ENCODE measurements at regions not wholly inside any gene's neighbourhood (a gene's known extent, or its start where the extent isn't known, plus 50 kb on each side); places are given as distances from the start of the nearest gene placed in this dataset.

DNA sequence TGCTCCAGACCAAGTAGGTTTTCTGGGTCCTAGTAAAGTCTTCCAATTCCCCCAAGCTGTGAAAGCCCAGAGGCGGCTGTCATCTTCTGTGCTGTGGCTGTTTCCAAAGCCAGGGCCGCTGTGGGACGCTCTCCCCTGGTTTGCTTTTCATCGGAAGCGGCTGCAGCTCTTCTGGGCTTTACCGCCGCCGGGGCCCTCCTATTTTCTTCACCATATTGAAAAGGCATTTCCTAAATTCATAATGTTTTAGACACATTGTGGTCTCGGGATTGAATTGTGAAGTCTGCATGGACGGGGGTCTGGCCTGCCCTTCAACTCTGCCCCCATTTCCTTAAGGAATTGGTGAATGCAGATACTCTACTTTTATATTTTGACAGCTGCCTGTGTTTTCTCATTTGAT lies 551.4 kb upstream of the MGMT start:
- no peak for TF ChIP-seq TAF1 (IDR thresholded peaks at IDR 0.05; ENCODE audit: borderline replicate concordance, insufficient read depth, low read length)
- TF ChIP-seq, protein P1, sequence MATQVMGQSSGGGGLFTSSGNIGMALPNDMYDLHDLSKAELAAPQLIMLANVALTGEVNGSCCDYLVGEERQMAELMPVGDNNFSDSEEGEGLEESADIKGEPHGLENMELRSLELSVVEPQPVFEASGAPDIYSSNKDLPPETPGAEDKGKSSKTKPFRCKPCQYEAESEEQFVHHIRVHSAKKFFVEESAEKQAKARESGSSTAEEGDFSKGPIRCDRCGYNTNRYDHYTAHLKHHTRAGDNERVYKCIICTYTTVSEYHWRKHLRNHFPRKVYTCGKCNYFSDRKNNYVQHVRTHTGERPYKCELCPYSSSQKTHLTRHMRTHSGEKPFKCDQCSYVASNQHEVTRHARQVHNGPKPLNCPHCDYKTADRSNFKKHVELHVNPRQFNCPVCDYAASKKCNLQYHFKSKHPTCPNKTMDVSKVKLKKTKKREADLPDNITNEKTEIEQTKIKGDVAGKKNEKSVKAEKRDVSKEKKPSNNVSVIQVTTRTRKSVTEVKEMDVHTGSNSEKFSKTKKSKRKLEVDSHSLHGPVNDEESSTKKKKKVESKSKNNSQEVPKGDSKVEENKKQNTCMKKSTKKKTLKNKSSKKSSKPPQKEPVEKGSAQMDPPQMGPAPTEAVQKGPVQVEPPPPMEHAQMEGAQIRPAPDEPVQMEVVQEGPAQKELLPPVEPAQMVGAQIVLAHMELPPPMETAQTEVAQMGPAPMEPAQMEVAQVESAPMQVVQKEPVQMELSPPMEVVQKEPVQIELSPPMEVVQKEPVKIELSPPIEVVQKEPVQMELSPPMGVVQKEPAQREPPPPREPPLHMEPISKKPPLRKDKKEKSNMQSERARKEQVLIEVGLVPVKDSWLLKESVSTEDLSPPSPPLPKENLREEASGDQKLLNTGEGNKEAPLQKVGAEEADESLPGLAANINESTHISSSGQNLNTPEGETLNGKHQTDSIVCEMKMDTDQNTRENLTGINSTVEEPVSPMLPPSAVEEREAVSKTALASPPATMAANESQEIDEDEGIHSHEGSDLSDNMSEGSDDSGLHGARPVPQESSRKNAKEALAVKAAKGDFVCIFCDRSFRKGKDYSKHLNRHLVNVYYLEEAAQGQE (IDR thresholded peaks at IDR 0.05; ENCODE audit: insufficient read depth in 1 of 2, low read depth in 2 of 2, low read length in 2 of 2): no peak
- TF ChIP-seq FOXP2 (optimal IDR thresholded peaks at IDR 0.05; ENCODE audit: borderline replicate concordance, extremely low read depth, extremely low read length, insufficient read depth): no peak
- TF ChIP-seq SIN3A (IDR thresholded peaks at IDR 0.05; ENCODE audit: borderline replicate concordance, insufficient read depth, low read length): no peak

GRCh38 chr10:128916383-128916782 lies 550.7 kb upstream of the MGMT start:
- TF ChIP-seq POLR2AphosphoS5 (IDR thresholded peaks at IDR 0.05; ENCODE audit: low read depth, low read length): no peak
- TF ChIP-seq FOXP2 (optimal IDR thresholded peaks at IDR 0.05; ENCODE audit: borderline replicate concordance, extremely low read depth, extremely low read length, insufficient read depth): no peak
- TF ChIP-seq SIN3A (IDR thresholded peaks at IDR 0.05; ENCODE audit: borderline replicate concordance, insufficient read depth, low read length): no peak
- TF ChIP-seq, protein P1 (IDR thresholded peaks at IDR 0.05; ENCODE audit: insufficient read depth in 1 of 2, low read depth in 2 of 2, low read length in 2 of 2): no peak
- TF ChIP-seq TAF1 (IDR thresholded peaks at IDR 0.05; ENCODE audit: borderline replicate concordance, insufficient read depth, low read length): no peak

DNA sequence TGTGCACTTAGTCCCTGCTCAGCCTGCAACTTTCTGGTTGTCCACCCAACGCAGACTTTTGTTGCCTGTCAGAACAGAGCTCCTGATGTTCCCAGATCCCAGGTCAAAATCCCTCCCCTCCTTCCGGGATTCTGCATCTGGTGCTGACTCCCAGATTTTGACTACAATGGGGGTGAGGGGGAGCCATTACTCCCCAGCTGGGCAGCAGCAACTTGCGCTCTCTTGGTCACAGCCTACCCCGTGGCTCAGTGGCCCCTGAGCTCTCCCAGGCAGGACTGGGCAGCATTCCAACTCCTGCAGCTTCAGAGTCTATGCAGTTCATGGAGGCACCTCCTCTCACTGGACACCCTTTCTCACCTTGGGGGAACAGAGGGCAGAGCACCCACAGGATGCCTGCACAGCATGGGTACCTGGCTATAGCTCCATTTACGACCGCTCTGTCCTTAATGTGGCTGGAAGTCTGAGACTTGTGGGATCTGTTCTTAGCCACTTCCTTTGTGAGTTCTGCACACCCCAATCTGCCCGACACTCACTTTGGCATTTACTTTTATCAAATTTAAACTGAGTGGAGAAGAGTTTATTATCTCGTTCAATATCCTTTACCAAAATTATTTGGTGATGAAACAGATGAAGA lies 545.5 kb upstream of the MGMT start:
- TF ChIP-seq SIN3A (IDR thresholded peaks at IDR 0.05; ENCODE audit: borderline replicate concordance, insufficient read depth, low read length) (no peak), FOXP2 (optimal IDR thresholded peaks at IDR 0.05; ENCODE audit: borderline replicate concordance, extremely low read depth, extremely low read length, insufficient read depth) (no peak), POLR2AphosphoS5 (IDR thresholded peaks at IDR 0.05; ENCODE audit: low read depth, low read length) (no peak), TAF1 (IDR thresholded peaks at IDR 0.05; ENCODE audit: borderline replicate concordance, insufficient read depth, low read length) (no peak)
- TF ChIP-seq, protein P1 (IDR thresholded peaks at IDR 0.05; ENCODE audit: insufficient read depth in 1 of 2, low read depth in 2 of 2, low read length in 2 of 2): no peak

- TF ChIP-seq, protein P1 (IDR thresholded peaks at IDR 0.05; ENCODE audit: insufficient read depth in 1 of 2, low read depth in 2 of 2, low read length in 2 of 2): no peak
- TF ChIP-seq SIN3A (IDR thresholded peaks at IDR 0.05; ENCODE audit: borderline replicate concordance, insufficient read depth, low read length): no peak
- TF ChIP-seq POLR2AphosphoS5 (IDR thresholded peaks at IDR 0.05; ENCODE audit: low read depth, low read length): no peak
- TF ChIP-seq FOXP2 (optimal IDR thresholded peaks at IDR 0.05; ENCODE audit: borderline replicate concordance, extremely low read depth, extremely low read length, insufficient read depth): no peak
- TF ChIP-seq TAF1 (IDR thresholded peaks at IDR 0.05; ENCODE audit: borderline replicate concordance, insufficient read depth, low read length): no peak
Observed at GRCh38 chr10:128922172-128922571, 544.9 kb upstream of the MGMT start.

Measured in PFSK-1 (cell line).